SK-N-SH treated with all-trans-retinoic acid at 6 μM for 48 hours (cell line): ENCODE measurements at regions not wholly inside any gene's neighbourhood (a gene's known extent, or its start where the extent isn't known, plus 50 kb on each side); places are given as distances from the start of the nearest gene placed in this dataset.

Source experiments
- ATAC-seq: fragments of 200-7000 bp; cut with Tn5 transposase; 3 replicates; pipeline ENCODE4 v1.9.1; 2020; ENCODE audit warnings: mild to moderate bottlenecking, moderate library complexity
- ARNTL ChIP-seq: fragments of 450-650 bp; formaldehyde crosslinking; IDR thresholded peaks from 2 replicates; pipeline ENCODE4 v1.5.0; 2020; ENCODE audit warnings: low read depth, mild to moderate bottlenecking, moderate library complexity, borderline replicate concordance
- BACH2 ChIP-seq: fragments of 250-450 bp; sonication (Bioruptor Pico); IDR thresholded peaks from 2 replicates; pipeline ENCODE4 v1.9.0; 2021; ENCODE audit warnings: mild to moderate bottlenecking, borderline replicate concordance
- CREB5 ChIP-seq: fragments of 250-450 bp; sonication (Bioruptor Pico); IDR thresholded peaks from 2 replicates; pipeline ENCODE4 v1.5.1; 2020; ENCODE audit warnings: low read depth, mild to moderate bottlenecking, moderate library complexity
- CSRNP3 ChIP-seq: fragments of 250-450 bp; sonication (Bioruptor Pico); IDR thresholded peaks from 2 replicates; pipeline ENCODE4 v1.5.1; 2021; ENCODE audit warnings: mild to moderate bottlenecking, moderate library complexity
- ESRRG ChIP-seq: fragments of 250-450 bp; sonication (Bioruptor Pico); IDR thresholded peaks from 2 replicates; pipeline ENCODE4 v1.6.1; 2021; ENCODE audit warnings: mild to moderate bottlenecking
- GLIS3 ChIP-seq: fragments of 250-450 bp; sonication (Bioruptor Pico); IDR thresholded peaks from 2 replicates; pipeline ENCODE4 v1.5.0; 2020; ENCODE audit warnings: mild to moderate bottlenecking, moderate library complexity
- ISL1 ChIP-seq: fragments of 250-450 bp; sonication (Bioruptor Pico); IDR thresholded peaks from 2 replicates; pipeline ENCODE4 v2.1.2; 2022; ENCODE audit warnings: mild to moderate bottlenecking, moderate library complexity
- OSR1 ChIP-seq: fragments of 250-450 bp; sonication (Bioruptor Pico); IDR thresholded peaks from 2 replicates; pipeline ENCODE4 v1.8.0; 2022; ENCODE audit warnings: moderate library complexity, mild to moderate bottlenecking, inconsistent platforms
- PATZ1 ChIP-seq: fragments of 250-450 bp; sonication (Bioruptor Pico); IDR thresholded peaks from 2 replicates; pipeline ENCODE4 v1.8.0; 2020; ENCODE audit warnings: mild to moderate bottlenecking, moderate library complexity, borderline replicate concordance
- POU6F1 ChIP-seq: fragments of 250-450 bp; sonication (Bioruptor Pico); IDR thresholded peaks from 2 replicates; pipeline ENCODE4 v1.8.0; 2021; ENCODE audit warnings: low read depth, mild to moderate bottlenecking, moderate library complexity, borderline replicate concordance
- RARB ChIP-seq: fragments of 250-450 bp; sonication (Bioruptor Pico); IDR thresholded peaks from 2 replicates; pipeline ENCODE4 v1.8.0; 2021; ENCODE audit warnings: mild to moderate bottlenecking, moderate library complexity
- TCF4 ChIP-seq: fragments of 250-450 bp; sonication (Bioruptor Pico); IDR thresholded peaks from 2 replicates; pipeline ENCODE4 v1.8.0; 2021; ENCODE audit warnings: mild to moderate bottlenecking, moderate library complexity, borderline replicate concordance
- TOX ChIP-seq: fragments of 250-450 bp; sonication (Bioruptor Pico); IDR thresholded peaks from 2 replicates; pipeline ENCODE4 v1.8.0; 2021; ENCODE audit warnings: mild to moderate bottlenecking, moderate library complexity, borderline replicate concordance
- TSHZ2 ChIP-seq: fragments of 250-450 bp; sonication (Bioruptor Pico); IDR thresholded peaks from 2 replicates; pipeline ENCODE4 v1.5.0; 2020; ENCODE audit warnings: mild to moderate bottlenecking, moderate library complexity
- ZC3H10 ChIP-seq: fragments of 250-450 bp; sonication (Bioruptor Pico); IDR thresholded peaks from 2 replicates; pipeline ENCODE4 v1.5.1; 2021; ENCODE audit warnings: mild to moderate bottlenecking, moderate library complexity
- ZFP30 ChIP-seq: fragments of 450-650 bp; formaldehyde crosslinking; IDR thresholded peaks from 2 replicates; pipeline ENCODE4 v1.5.0; 2022; ENCODE audit warnings: mild to moderate bottlenecking, moderate library complexity
- ZNF565 ChIP-seq: fragments of 450-650 bp; formaldehyde crosslinking; conservative IDR thresholded peaks from 2 replicates; pipeline ENCODE4 v1.5.0; 2020; ENCODE audit warnings: low read depth, mild to moderate bottlenecking, moderate library complexity
- ZNF70 ChIP-seq: fragments of 450-650 bp; formaldehyde crosslinking; IDR thresholded peaks from 2 replicates; pipeline ENCODE4 v1.5.0; 2020; ENCODE audit warnings: mild to moderate bottlenecking, moderate library complexity
- ZNF8 ChIP-seq: fragments of 450-650 bp; formaldehyde crosslinking; IDR thresholded peaks from 2 replicates; pipeline ENCODE4 v1.5.0; 2020; ENCODE audit warnings: mild to moderate bottlenecking, moderate library complexity

- no peak; the same call in 2 of the 3 replicates for ATAC-seq
- TF ChIP-seq OSR1 (CRISPR knock-in tag), result no peak
- no peak for TF ChIP-seq POU6F1 (CRISPR knock-in tag)
- TF ChIP-seq ISL1, result no peak
- TF ChIP-seq CSRNP3 (CRISPR knock-in tag), result no peak
- no peak for TF ChIP-seq ESRRG (CRISPR knock-in tag)
- TF ChIP-seq CREB5 (CRISPR knock-in tag), result no peak
- no peak for TF ChIP-seq GLIS3 (CRISPR knock-in tag)
- TF ChIP-seq ZFP30, result no peak
- TF ChIP-seq ZNF565 (CRISPR knock-in tag), result no peak
- no peak for TF ChIP-seq ZNF8 (CRISPR knock-in tag)
- no peak for TF ChIP-seq ARNTL (CRISPR knock-in tag)
- no peak for TF ChIP-seq PATZ1 (CRISPR knock-in tag)
- TF ChIP-seq RARB, result no peak
- no peak for TF ChIP-seq BACH2 (CRISPR knock-in tag)
- no peak for TF ChIP-seq TCF4 (CRISPR knock-in tag)
- TF ChIP-seq ZC3H10 (CRISPR knock-in tag), result no peak
- TF ChIP-seq TSHZ2 (CRISPR knock-in tag), result no peak
Measured at GRCh38 chr4:135249024-135249423, 1047.4 kb upstream of the PABPC4L start.

- no peak; the same call in 2 of the 3 replicates for ATAC-seq
- no peak for TF ChIP-seq RARB
- TF ChIP-seq GLIS3 (CRISPR knock-in tag), result no peak
- no peak for TF ChIP-seq ZC3H10 (CRISPR knock-in tag)
- TF ChIP-seq ISL1, result no peak
- TF ChIP-seq TOX (CRISPR knock-in tag), result no peak
- no peak for TF ChIP-seq TCF4 (CRISPR knock-in tag)
- TF ChIP-seq ARNTL (CRISPR knock-in tag), result no peak
- TF ChIP-seq CSRNP3 (CRISPR knock-in tag), result no peak
- TF ChIP-seq ZNF70, result no peak
- TF ChIP-seq PATZ1 (CRISPR knock-in tag), result no peak
- no peak for TF ChIP-seq TSHZ2 (CRISPR knock-in tag)
- TF ChIP-seq POU6F1 (CRISPR knock-in tag), result no peak
- no peak for TF ChIP-seq CREB5 (CRISPR knock-in tag)
Measured at GRCh38 chr4:135244696-135245095, 1043.1 kb upstream of the PABPC4L start.
